PFSK-1 (cell line): ENCODE measurements at regions not wholly inside any gene's neighbourhood (a gene's known extent, or its start where the extent isn't known, plus 50 kb on each side); places are given as distances from the start of the nearest gene placed in this dataset.

Experiments used
- POLR2AphosphoS5 ChIP-seq: IDR thresholded peaks from 2 replicates; pipeline ENCODE4 v1.6.1; 2012; ENCODE audit warnings: low read depth, mild to moderate bottlenecking, control low read depth, low read length, moderate library complexity
- TAF1 ChIP-seq: IDR thresholded peaks from 2 replicates; pipeline ENCODE4 v1.6.1; 2012; ENCODE audit warnings: low read length, control low read depth, borderline replicate concordance; ENCODE audit not compliant: insufficient read depth
- TF ChIP-seq, protein P1 (sequence below), 2 experiments: IDR thresholded peaks; 2 replicates each; pipeline versions ENCODE4 v1.6.1 to v1.8.0; 2011 to 2012; ENCODE audit warnings: low read depth in 2 of 2, low read length in 2 of 2, control low read depth in 1 of 2, inconsistent platforms in 1 of 2, mild to moderate bottlenecking in 1 of 2, moderate library complexity in 1 of 2; ENCODE audit not compliant: insufficient read depth in 1 of 2

DNA sequence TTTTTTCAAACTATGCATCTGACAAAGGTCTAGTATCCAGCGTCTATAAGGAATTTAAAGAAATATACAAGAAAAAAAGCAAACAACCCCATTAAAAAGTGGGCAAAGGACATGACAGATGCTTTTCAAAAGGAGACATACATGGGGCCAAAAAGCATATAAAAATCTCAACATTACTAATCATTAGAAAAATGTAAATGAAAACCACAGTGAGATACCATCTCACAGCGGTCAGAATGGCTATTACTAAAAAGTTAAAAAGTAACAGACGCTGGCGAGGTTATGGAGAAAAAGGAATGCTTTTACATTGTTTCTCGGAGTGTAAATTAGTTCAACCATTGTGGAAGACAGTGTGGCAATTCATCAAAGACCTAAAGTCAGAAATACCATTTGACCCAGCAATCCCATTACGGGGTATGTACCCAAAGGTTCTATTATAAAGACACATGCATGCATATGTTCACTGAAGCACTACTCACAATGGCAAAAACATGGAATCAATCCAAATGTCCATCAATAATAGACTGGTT, 643.1 kb upstream of the LRRTM1 start:
- TF ChIP-seq POLR2AphosphoS5: no peak
- no peak for TF ChIP-seq TAF1
- TF ChIP-seq, protein P1, sequence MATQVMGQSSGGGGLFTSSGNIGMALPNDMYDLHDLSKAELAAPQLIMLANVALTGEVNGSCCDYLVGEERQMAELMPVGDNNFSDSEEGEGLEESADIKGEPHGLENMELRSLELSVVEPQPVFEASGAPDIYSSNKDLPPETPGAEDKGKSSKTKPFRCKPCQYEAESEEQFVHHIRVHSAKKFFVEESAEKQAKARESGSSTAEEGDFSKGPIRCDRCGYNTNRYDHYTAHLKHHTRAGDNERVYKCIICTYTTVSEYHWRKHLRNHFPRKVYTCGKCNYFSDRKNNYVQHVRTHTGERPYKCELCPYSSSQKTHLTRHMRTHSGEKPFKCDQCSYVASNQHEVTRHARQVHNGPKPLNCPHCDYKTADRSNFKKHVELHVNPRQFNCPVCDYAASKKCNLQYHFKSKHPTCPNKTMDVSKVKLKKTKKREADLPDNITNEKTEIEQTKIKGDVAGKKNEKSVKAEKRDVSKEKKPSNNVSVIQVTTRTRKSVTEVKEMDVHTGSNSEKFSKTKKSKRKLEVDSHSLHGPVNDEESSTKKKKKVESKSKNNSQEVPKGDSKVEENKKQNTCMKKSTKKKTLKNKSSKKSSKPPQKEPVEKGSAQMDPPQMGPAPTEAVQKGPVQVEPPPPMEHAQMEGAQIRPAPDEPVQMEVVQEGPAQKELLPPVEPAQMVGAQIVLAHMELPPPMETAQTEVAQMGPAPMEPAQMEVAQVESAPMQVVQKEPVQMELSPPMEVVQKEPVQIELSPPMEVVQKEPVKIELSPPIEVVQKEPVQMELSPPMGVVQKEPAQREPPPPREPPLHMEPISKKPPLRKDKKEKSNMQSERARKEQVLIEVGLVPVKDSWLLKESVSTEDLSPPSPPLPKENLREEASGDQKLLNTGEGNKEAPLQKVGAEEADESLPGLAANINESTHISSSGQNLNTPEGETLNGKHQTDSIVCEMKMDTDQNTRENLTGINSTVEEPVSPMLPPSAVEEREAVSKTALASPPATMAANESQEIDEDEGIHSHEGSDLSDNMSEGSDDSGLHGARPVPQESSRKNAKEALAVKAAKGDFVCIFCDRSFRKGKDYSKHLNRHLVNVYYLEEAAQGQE (IDR thresholded peaks at IDR 0.05; ENCODE audit: insufficient read depth in 1 of 2, low read depth in 2 of 2, low read length in 2 of 2): no peak
